Upper lobe of left lung (tissue), 6 donors: ENCODE measurements at regions not wholly inside any gene's neighbourhood (a gene's known extent, or its start where the extent isn't known, plus 50 kb on each side); places are given as distances from the start of the nearest gene placed in this dataset.

Source experiments
- ATAC-seq, 2 donors: fragments of 200-7000 bp; cut with Tn5 transposase; one replicate each; pipeline ENCODE4 v1.9.1; 2022; ENCODE audit warnings: mild to moderate bottlenecking in 2 of 2, moderate library complexity in 2 of 2; ENCODE audit not compliant: low FRiP score in 2 of 2
- DNase-seq, 2 donors: peaks; one replicate each; pipeline ENCODE4 v3.0.0-alpha.2; 2019 to 2020
- H3K27ac ChIP-seq, 4 donors: fragments of 200-600 bp; sonication (generic); one replicate each; pipeline ENCODE4 v1.5.1; 2016 to 2019
- H3K27me3 ChIP-seq, 4 donors: fragments of 200-600 bp; sonication (generic); one replicate each; pipeline ENCODE4 v1.5.1; 2017 to 2019
- H3K36me3 ChIP-seq, 4 donors: fragments of 200-600 bp; sonication (generic); one replicate each; pipeline ENCODE4 v1.5.1; 2016 to 2019
- H3K4me1 ChIP-seq, 4 donors: fragments of 200-600 bp; sonication (generic); one replicate each; pipeline ENCODE4 v1.5.1; 2018 to 2019
- H3K4me3 ChIP-seq, 4 donors: fragments of 200-600 bp; sonication (generic); one replicate each; pipeline ENCODE4 v1.5.1; 2017 to 2019; ENCODE audit warnings: mild to moderate bottlenecking in 2 of 4, moderate library complexity in 1 of 4
- H3K9me3 ChIP-seq, 4 donors: fragments of 200-600 bp; sonication (generic); one replicate each; pipeline ENCODE4 v1.5.1; 2018 to 2019
- CTCF ChIP-seq, 6 experiments: fragments of 450-650 bp in 4 of 6; fragments of 200-600 bp in 2 of 6; sonication (generic) in 2 of 6; IDR thresholded peaks; one replicate each; pipeline ENCODE4 v1.5.1; 2016 to 2019; ENCODE audit warnings: antibody characterized with exemption in 6 of 6
- EP300 ChIP-seq, 4 donors: sonication (generic); formaldehyde crosslinking; IDR thresholded peaks; one replicate each; pipeline ENCODE4 v1.5.1; 2017; ENCODE audit warnings: antibody characterized with exemption in 4 of 4, control low read depth in 2 of 4
- POLR2A ChIP-seq, 4 donors: fragments of 450-650 bp; IDR thresholded peaks; one replicate each; pipeline ENCODE4 v1.5.1; 2016 to 2017; ENCODE audit warnings: antibody characterized with exemption in 4 of 4, mild to moderate bottlenecking in 2 of 4
- POLR2AphosphoS5 ChIP-seq, 2 donors: sonication (generic); formaldehyde crosslinking; IDR thresholded peaks; one replicate each; pipeline ENCODE4 v1.5.1; 2017; ENCODE audit warnings: antibody characterized with exemption in 2 of 2
- WGBS, 2 donors: methylation state at CpG; one replicate each; pipeline ENCODE4 v1.1.5; 2017 to 2018; 5-methylcytosine and 5-hydroxymethylcytosine counted together
- donor health status: DM: no; HTN: no; CAD: no; lungs with moderate emphysema.
- donor health status: DM: no; HTN: yes; CAD: no; lungs with severe emphysema.

- no peaks in the 10 kb centered on the region for H3K9me3 ChIP-seq
- no peak overlapping the region for H3K27ac ChIP-seq
- H3K27me3 ChIP-seq: no peaks in the 10 kb centered on the region
- 82 to 85% methylated on average over 4 of the region's 4 CpGs for WGBS, 2 donors
- ATAC-seq (no peak), DNase-seq (no peak)
- no peak overlapping the region for H3K4me3 ChIP-seq
- TF ChIP-seq POLR2A (IDR thresholded peaks at IDR 0.05) (no peak), POLR2AphosphoS5 (IDR thresholded peaks at IDR 0.05) (no peak), CTCF (IDR thresholded peaks at IDR 0.05) (no peak)
- H3K4me1 ChIP-seq: no peaks in the 10 kb centered on the region
- no peaks in the 10 kb centered on the region for H3K36me3 ChIP-seq
These were observed 116.4 kb downstream of the OXSM start for GRCh38 chr3:25906132-25906906.

- Histone ChIP-seq H3K36me3 (no peaks in the 10 kb centered on the region), H3K9me3 (no peaks in the 10 kb centered on the region), H3K27ac (no peak overlapping the region), H3K4me3 (no peak overlapping the region), H3K27me3 (no peaks in the 10 kb centered on the region), H3K4me1 (no peaks in the 10 kb centered on the region)
- 66 to 72% methylated on average over 2 of the region's 2 CpGs for WGBS, 2 donors
- DNase-seq (no peak), ATAC-seq (no peak)
- TF ChIP-seq EP300 (IDR thresholded peaks at IDR 0.05) (no peak), POLR2AphosphoS5 (IDR thresholded peaks at IDR 0.05) (no peak), CTCF (IDR thresholded peaks at IDR 0.05) (no peak), POLR2A (IDR thresholded peaks at IDR 0.05) (no peak)
These were observed 117.2 kb downstream of the OXSM start for GRCh38 chr3:25907081-25907480.

GRCh38 chr3:25910105-25910504, 120.2 kb downstream of the OXSM start:
- Histone ChIP-seq H3K27ac (no peak overlapping the region), H3K9me3 (no peaks in the 10 kb centered on the region), H3K36me3 (no peaks in the 10 kb centered on the region), H3K4me3 (no peak overlapping the region), H3K27me3 (no peaks in the 10 kb centered on the region), H3K4me1 (no peaks in the 10 kb centered on the region)
- DNase-seq (no peak), ATAC-seq (no peak)
- TF ChIP-seq CTCF (IDR thresholded peaks at IDR 0.05): no peak
- no peak for TF ChIP-seq POLR2AphosphoS5 (IDR thresholded peaks at IDR 0.05)
- TF ChIP-seq EP300 (IDR thresholded peaks at IDR 0.05): no peak
- TF ChIP-seq POLR2A (IDR thresholded peaks at IDR 0.05): no peak
- 70 to 72% methylated on average over 2 of the region's 2 CpGs for WGBS, 2 donors

- Histone ChIP-seq H3K27ac (no peak overlapping the region), H3K36me3 (no peaks in the 10 kb centered on the region), H3K9me3 (no peaks in the 10 kb centered on the region), H3K4me3 (no peak overlapping the region), H3K4me1 (no peaks in the 10 kb centered on the region), H3K27me3 (no peaks in the 10 kb centered on the region)
- no peak for TF ChIP-seq POLR2A (IDR thresholded peaks at IDR 0.05)
- peak in 4 of 6 experiments; percentile 15 to 18 (median 16) for TF ChIP-seq CTCF (IDR thresholded peaks at IDR 0.05)
- ATAC-seq: no peak
- DNase-seq: no peak
- 72 to 91% methylated on average over 4 of the region's 4 CpGs for WGBS, 2 donors
These were observed 121.1 kb downstream of the OXSM start for GRCh38 chr3:25910997-25911396.
